ENCODE measurements at regions not wholly inside any gene's neighbourhood (a gene's known extent, or its start where the extent isn't known, plus 50 kb on each side); places are given as distances from the start of the nearest gene placed in this dataset.
"Not testable (repeated sequence)": the region's sequence is repeated elsewhere in the genome, so short reads cannot be mapped to it uniquely, and the experiment has no call there.

DNA sequence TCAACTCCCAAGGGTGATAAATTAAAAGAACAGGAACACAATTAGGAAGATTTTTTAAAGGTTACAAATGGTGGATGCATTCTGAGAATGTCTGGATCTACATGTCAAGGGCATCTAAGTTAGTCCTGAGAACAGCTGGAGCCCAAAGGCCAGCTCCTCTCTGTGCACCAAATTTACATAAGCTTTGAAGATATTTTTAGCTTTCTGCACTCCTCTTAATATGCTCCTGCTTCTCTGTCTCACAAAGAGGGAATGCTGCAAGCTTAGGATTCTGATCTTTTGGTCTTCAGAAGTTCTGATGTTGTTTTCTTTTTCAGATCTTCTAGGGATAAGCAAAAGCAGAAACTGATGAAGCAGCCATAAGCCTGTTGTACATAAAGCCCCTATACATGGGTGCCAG, 309.8 kb upstream of the NCAM1 start:
- DNase-seq (ENCODE audit: low read depth): no peak

DNA sequence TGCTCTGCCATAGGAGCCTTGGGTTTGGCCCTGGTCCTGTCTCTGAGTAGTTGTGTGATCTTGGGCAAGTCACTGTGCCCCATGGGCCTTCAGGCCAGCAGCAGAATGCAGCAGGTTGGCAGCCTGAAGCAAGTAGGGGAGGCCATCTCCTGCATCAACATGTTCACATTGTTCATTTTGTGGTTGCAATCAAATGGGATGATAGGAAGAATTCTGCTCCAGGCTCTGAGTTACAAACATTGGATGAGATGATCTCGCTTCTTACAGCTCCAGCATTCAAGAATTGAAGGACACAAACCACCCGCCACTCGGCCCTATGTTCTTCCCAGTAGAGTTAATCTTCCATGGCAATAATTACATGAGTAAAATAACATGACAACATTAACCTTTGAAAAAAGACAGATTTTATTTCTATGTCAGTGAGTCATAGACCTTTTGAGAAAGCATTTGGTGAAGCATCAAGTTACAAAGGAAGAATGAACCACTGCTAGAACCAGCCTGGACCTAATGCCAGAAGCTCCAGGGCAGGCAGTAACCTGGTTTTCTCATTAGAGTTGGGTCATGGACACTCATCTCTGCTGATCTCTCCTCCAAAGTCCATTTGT, 308.3 kb upstream of the NCAM1 start:
- no peak for DNase-seq (ENCODE audit: low read depth)

- DNase-seq (ENCODE audit: low read depth): no peak
Observed at GRCh38 chr11:112655371-112655770, 305.8 kb upstream of the NCAM1 start.

GRCh38 chr11:112656772-112657428, 304.3 kb upstream of the NCAM1 start:
- no peak for DNase-seq (ENCODE audit: low read depth)

DNA sequence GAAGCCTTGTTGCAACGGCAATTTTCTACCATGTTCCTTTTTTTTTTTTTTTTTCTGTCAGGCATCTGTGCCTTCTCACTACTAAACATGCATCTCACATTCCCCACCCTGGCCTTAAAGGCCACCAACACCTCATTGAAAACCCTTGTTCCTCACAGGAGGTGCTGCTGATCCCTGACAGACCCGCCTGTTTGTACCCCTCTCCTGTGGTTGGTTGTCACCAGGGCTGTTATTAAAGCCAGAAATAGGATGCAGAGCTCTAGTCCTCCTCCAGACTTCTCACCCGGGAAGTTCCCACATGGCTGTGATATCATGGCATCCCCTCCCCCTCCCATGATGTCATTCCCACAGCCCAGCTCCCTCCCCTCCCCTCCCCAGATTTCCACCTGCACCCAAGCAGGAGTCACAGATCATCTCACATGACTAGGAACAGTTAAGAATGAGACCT, 302.8 kb upstream of the NCAM1 start:
- no peak for DNase-seq (ENCODE audit: low read depth)

- no peak for DNase-seq (ENCODE audit: low read depth)
Observed at GRCh38 chr11:112661146-112661545, 300.1 kb upstream of the NCAM1 start.

DNA sequence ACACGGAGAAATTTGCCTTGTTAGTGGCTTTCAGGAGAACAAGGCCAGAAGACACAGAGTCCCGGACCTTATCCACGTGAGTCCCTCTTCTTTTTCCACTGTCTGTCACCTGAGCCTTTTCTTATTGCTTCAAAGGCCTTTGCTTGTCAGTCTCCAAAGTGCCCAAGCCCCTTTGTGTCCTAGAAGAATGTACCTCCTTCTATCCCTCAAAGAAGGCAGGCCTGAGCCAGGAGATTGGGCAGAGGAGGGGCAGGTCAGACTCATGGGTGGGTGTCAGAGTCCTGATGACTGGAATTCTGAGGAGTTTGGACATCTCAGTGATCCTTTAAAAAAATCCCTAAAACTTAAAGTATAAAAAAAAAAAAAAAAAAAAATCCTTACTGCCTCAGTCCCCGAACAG, 299.6 kb upstream of the NCAM1 start:
- DNase-seq (ENCODE audit: low read depth): no peak

DNA sequence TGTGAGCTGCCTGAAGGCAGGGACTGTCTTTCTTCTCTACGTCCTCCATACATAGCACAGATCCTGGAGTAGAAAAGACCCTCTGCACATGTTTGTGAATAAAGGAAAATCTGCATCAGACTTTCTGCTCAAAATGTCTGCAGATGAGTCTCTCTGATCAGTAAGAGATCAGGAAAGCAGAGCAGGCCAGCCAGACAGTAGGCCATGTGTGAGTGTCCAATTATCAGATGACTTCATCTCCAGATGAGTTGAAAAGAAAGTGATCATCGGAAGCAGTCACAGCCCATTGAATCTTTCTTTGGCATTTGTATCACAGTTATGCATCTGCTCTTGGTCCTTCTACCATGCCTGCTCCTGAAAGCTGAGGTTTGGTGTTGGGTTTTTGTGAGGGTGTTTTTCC, 298.7 kb upstream of the NCAM1 start:
- DNase-seq (ENCODE audit: low read depth): no peak

DNA sequence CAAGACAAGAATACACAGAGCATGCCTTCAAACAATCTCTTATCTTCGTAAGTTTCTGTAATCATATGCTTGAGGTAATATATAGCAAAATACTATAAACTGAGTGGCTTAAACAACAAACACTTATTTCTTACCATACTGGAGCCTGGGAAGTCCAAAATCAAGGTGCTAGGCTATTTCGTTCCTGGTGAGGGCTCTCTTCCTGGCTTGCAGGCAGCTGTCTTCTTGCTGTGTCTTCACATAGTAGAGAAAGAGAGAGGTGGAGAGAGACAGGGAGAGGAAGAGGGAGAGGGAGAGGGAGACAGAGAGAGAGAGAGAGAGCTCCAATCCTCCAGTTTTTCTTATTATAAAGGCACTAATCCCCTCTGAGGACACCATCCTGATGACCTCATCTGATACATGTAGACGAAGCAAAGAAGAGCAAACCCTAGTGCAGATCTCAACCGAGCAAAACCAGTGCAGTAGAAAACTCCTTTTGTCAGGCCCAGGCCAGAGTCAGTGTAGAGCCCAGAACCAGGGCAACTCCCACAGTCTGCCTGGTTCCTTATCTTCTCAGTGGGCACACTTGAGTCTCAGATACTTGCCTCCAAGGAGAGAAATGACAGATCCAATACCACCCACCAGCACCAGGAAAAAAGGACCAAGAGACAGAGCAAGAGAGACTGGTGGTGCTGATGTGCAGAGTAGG, 297.1 kb upstream of the NCAM1 start:
- DNase-seq (ENCODE audit: low read depth): no peak

- DNase-seq (ENCODE audit: low read depth): no peak
Observed at GRCh38 chr11:112665291-112665690, 295.9 kb upstream of the NCAM1 start.

GRCh38 chr11:112666253-112666652, 295.0 kb upstream of the NCAM1 start:
- DNase-seq (ENCODE audit: low read depth): no peak

- no peak for DNase-seq (ENCODE audit: low read depth)
Observed at GRCh38 chr11:112670806-112671570, 290.2 kb upstream of the NCAM1 start.

DNA sequence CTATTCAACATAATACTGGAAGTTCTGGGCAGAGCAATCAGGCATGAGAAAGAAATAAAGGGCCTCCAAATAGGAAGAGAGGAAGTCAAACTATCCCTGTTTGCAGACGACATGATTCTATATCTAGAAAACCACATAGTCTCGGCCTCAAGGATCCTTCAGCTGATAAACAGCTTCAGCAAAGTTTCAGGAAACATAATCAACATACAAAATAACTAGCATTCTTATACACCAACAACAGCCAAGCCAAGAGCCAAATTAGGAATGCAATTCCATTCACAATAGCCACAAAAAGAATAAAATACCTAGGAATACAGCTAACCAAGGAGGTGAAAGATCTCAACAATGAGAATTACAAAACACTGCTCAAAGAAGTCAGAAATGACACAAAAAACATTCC, 287.8 kb upstream of the NCAM1 start:
- not testable (repeated sequence) for DNase-seq (ENCODE audit: low read depth)

DNA sequence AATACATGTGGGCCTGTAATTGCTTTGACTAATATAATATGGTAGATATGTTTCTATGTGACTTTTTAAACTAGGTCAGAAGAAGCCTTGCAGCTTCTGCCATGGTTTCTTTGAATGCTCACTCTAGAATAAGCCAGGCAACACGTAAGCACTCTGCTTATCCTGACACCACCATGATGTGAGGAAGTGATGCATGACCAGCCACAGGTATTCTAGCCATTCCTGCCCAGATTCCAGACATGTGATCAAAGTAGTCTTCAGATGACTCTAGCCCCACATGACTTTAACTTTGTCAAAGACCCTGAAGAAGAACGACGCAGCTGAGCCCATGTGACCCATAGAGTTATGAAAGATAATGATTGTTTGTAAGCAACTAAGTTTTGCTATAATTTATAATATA, 276.1 kb upstream of the NCAM1 start:
- no peak for DNase-seq (ENCODE audit: low read depth)

DNA sequence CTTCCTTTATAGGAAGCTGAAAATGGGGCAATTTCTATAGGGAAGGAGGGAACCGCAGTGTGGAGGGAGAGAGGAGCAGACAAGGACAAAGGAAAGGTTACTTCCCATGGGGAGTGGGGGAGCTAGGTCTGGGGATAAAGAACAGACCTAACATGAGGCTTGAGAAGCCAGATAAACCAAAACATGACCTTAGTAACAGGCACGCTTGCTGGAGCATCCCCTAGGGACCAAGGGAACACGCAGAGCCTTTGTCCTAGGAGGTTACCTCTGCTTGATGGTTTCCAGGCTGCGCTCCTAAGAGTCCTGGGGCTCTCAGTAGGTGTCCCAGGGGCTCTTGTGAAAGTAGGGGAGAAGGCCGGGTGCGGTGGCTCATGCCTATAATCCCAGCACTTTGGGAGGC, 271.4 kb upstream of the NCAM1 start:
- no peak for DNase-seq (ENCODE audit: low read depth)

GRCh38 chr11:112693781-112694180, 267.4 kb upstream of the NCAM1 start:
- DNase-seq (ENCODE audit: low read depth): no peak

- DNase-seq (ENCODE audit: low read depth): no peak
Observed at GRCh38 chr11:112694245-112694644, 267.0 kb upstream of the NCAM1 start.

GRCh38 chr11:112694813-112695212, 266.4 kb upstream of the NCAM1 start:
- DNase-seq (ENCODE audit: low read depth): no peak

- DNase-seq (ENCODE audit: low read depth): no peak
Observed at GRCh38 chr11:112697391-112698178, 263.6 kb upstream of the NCAM1 start.

DNA sequence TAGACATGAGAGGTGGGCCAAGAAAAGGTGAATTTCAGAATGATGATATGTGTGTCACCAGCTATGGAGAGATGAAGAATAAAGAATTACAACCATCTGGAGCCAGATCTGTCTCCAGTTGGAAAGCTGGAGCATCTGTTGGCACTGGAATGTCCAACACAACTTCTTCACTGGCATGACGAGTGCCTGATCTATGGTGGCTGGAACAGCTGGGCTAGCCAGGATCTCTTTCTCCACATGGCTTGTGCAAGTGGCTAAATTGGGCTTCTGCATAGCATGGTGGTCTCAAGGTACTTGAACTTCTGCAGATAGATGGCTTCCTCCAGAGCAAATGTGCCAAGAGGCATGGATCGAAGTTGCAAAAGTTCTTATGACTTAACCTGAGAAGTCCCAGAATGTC, 256.1 kb upstream of the NCAM1 start:
- DNase-seq (ENCODE audit: low read depth): no peak

- DNase-seq (ENCODE audit: low read depth): no peak
Observed at GRCh38 chr11:112706863-112707262, 254.4 kb upstream of the NCAM1 start.

- DNase-seq (ENCODE audit: low read depth): not testable (repeated sequence)
Observed at GRCh38 chr11:112714340-112714739, 246.9 kb upstream of the NCAM1 start.
